ENCODE measurements at regions not wholly inside any gene's neighbourhood (a gene's known extent, or its start where the extent isn't known, plus 50 kb on each side); places are given as distances from the start of the nearest gene placed in this dataset.
A peak's percentile ranks its signal among the peaks of the same experiment; 100 is the strongest.
"Not testable (repeated sequence)": the region's sequence is repeated elsewhere in the genome, so short reads cannot be mapped to it uniquely, and the experiment has no call there.

- peak; percentile 33 for DNase-seq (ENCODE audit: low spot score)
These were observed 309.8 kb downstream of the HIVEP2 start for GRCh38 chr6:142635130-142635529.

GRCh38 chr6:142637624-142638351, 307.2 kb downstream of the HIVEP2 start:
- no peak for DNase-seq (ENCODE audit: low spot score)

- DNase-seq (ENCODE audit: low spot score), result peak; percentile 26
These were observed 302.3 kb downstream of the HIVEP2 start for GRCh38 chr6:142642651-142643050.

- DNase-seq (ENCODE audit: low spot score), result no peak
These were observed 300.1 kb downstream of the HIVEP2 start for GRCh38 chr6:142644866-142645265.

GRCh38 chr6:142645663-142646062, 299.3 kb downstream of the HIVEP2 start:
- DNase-seq (ENCODE audit: low spot score), result no peak

GRCh38 chr6:142647449-142648035, 297.4 kb downstream of the HIVEP2 start:
- DNase-seq (ENCODE audit: low spot score), result no peak

- DNase-seq (ENCODE audit: low spot score), result no peak
These were observed 296.9 kb downstream of the HIVEP2 start for GRCh38 chr6:142648036-142648451.

- DNase-seq (ENCODE audit: low spot score), result no peak
These were observed 296.4 kb downstream of the HIVEP2 start for GRCh38 chr6:142648526-142648925.

- not testable (repeated sequence) for DNase-seq (ENCODE audit: low spot score)
These were observed 295.3 kb downstream of the HIVEP2 start for GRCh38 chr6:142649438-142650234.

GRCh38 chr6:142651384-142651783, 293.6 kb downstream of the HIVEP2 start:
- DNase-seq (ENCODE audit: low spot score), result no peak

- no peak for DNase-seq (ENCODE audit: low spot score)
These were observed 291.1 kb downstream of the HIVEP2 start for GRCh38 chr6:142653710-142654420.

GRCh38 chr6:142659661-142660060, 285.3 kb downstream of the HIVEP2 start:
- DNase-seq (ENCODE audit: low spot score), result no peak

- no peak for DNase-seq (ENCODE audit: low spot score)
These were observed 279.6 kb downstream of the HIVEP2 start for GRCh38 chr6:142665393-142665792.

GRCh38 chr6:142666599-142667185, 278.3 kb downstream of the HIVEP2 start:
- no peak for DNase-seq (ENCODE audit: low spot score)

GRCh38 chr6:142669471-142670351, 275.3 kb downstream of the HIVEP2 start:
- no peak for DNase-seq (ENCODE audit: low spot score)

- DNase-seq (ENCODE audit: low spot score), result no peak
These were observed 273.2 kb downstream of the HIVEP2 start for GRCh38 chr6:142671791-142672190.

GRCh38 chr6:142675517-142675916, 269.5 kb downstream of the HIVEP2 start:
- DNase-seq (ENCODE audit: low spot score), result no peak

GRCh38 chr6:142676027-142676443, 268.9 kb downstream of the HIVEP2 start:
- DNase-seq (ENCODE audit: low spot score), result no peak

GRCh38 chr6:142676647-142677192, 268.3 kb downstream of the HIVEP2 start:
- no peak for DNase-seq (ENCODE audit: low spot score)
